Neuronal stem cell (in vitro differentiated cells): ENCODE measurements at regions not wholly inside any gene's neighbourhood (a gene's known extent, or its start where the extent isn't known, plus 50 kb on each side); places are given as distances from the start of the nearest gene placed in this dataset.
"Not testable (repeated sequence)": the region's sequence is repeated elsewhere in the genome, so short reads cannot be mapped to it uniquely, and the experiment has no call there.

Source experiments
- DNase-seq: peaks from one replicate; pipeline ENCODE4 v3.0.0-alpha.2; 2013; ENCODE audit warnings: low spot score
- H2AFZ ChIP-seq: one replicate; pipeline ENCODE4 v1.6.1; 2013; ENCODE audit warnings: mild to moderate bottlenecking, low read length, inconsistent platforms
- H2AK5ac ChIP-seq: 2 replicates; pipeline ENCODE4 v1.6.1; 2013; ENCODE audit warnings: low read depth, mild to moderate bottlenecking, inconsistent platforms, low read length, moderate library complexity, mixed read lengths
- H2BK120ac ChIP-seq: 2 replicates; pipeline ENCODE4 v1.6.1; 2013; ENCODE audit warnings: low read depth, mild to moderate bottlenecking, inconsistent platforms, low read length, moderate library complexity, mixed read lengths
- H2BK12ac ChIP-seq: one replicate; pipeline ENCODE4 v1.6.1; 2013; ENCODE audit warnings: low read length, inconsistent platforms
- H2BK15ac ChIP-seq: 2 replicates; pipeline ENCODE4 v1.6.1; 2013; ENCODE audit warnings: mild to moderate bottlenecking, low read length, inconsistent platforms, mixed read lengths
- H2BK5ac ChIP-seq: one replicate; pipeline ENCODE4 v1.6.1; 2013; ENCODE audit warnings: inconsistent platforms, mild to moderate bottlenecking, low read length, moderate library complexity
- H3K14ac ChIP-seq: one replicate; pipeline ENCODE4 v1.6.1; 2013; ENCODE audit warnings: low read length, inconsistent platforms
- H3K18ac ChIP-seq: 2 replicates; pipeline ENCODE4 v1.6.1; 2013; ENCODE audit warnings: low read length, inconsistent platforms
- H3K23ac ChIP-seq: 2 replicates; pipeline ENCODE4 v1.6.1; 2013; ENCODE audit warnings: low read depth, mild to moderate bottlenecking, mixed read lengths, low read length, inconsistent platforms; ENCODE audit not compliant: poor library complexity
- H3K27ac ChIP-seq: replicated peaks from 3 replicates; pipeline ENCODE4 v1.5.1; 2013; ENCODE audit warnings: low read length, inconsistent platforms
- H3K27me3 ChIP-seq, 3 experiments: 2 replicates each; pipeline ENCODE4 v1.6.1; 2013; ENCODE audit warnings: low read length in 3 of 3, mild to moderate bottlenecking in 2 of 3, inconsistent platforms in 1 of 3, low read depth in 1 of 3, mixed read lengths in 1 of 3, moderate library complexity in 1 of 3; ENCODE audit not compliant: control insufficient read depth in 3 of 3, insufficient read depth in 3 of 3
- H3K36me3 ChIP-seq, 2 donors: replicated peaks in 1 of 2; 2 replicates each; pipeline ENCODE4 v1.6.1; 2013; ENCODE audit warnings: low read length in 2 of 2; ENCODE audit not compliant: control insufficient read depth in 2 of 2, insufficient read depth in 2 of 2
- H3K4ac ChIP-seq: 2 replicates; pipeline ENCODE4 v1.6.1; 2013; ENCODE audit warnings: inconsistent platforms, mild to moderate bottlenecking, low read length, moderate library complexity
- H3K4me1 ChIP-seq, 2 donors: 1 replicate in 1 of 2; 2 replicates in 1 of 2; pipeline ENCODE4 v1.6.1; 2013; ENCODE audit warnings: low read length in 2 of 2, low read depth in 1 of 2; ENCODE audit not compliant: control insufficient read depth in 2 of 2, insufficient read depth in 1 of 2
- H3K4me2 ChIP-seq: one replicate; pipeline ENCODE4 v1.6.1; 2013; ENCODE audit warnings: mild to moderate bottlenecking, low read length, inconsistent platforms; ENCODE audit not compliant: insufficient read depth, poor library complexity, severe bottlenecking
- H3K4me3 ChIP-seq, 2 donors: 2 replicates each; pipeline ENCODE4 v1.5.1; 2013; ENCODE audit warnings: low read length in 2 of 2, mild to moderate bottlenecking in 2 of 2, inconsistent platforms in 1 of 2, moderate library complexity in 1 of 2
- H3K79me1 ChIP-seq: one replicate; pipeline ENCODE4 v1.6.1; 2013; ENCODE audit warnings: low read depth, mild to moderate bottlenecking, inconsistent platforms, low read length, moderate library complexity
- H3K9ac ChIP-seq: one replicate; pipeline ENCODE4 v1.6.1; 2013; ENCODE audit warnings: mild to moderate bottlenecking, low read depth, low read length, inconsistent platforms; ENCODE audit not compliant: poor library complexity
- H3K9me3 ChIP-seq, 2 donors: replicated peaks in 1 of 2; 2 replicates each; pipeline versions ENCODE3 to v1.6.1; 2013; ENCODE audit warnings: low read length in 2 of 2, mild to moderate bottlenecking in 2 of 2, inconsistent platforms in 1 of 2, low read depth in 1 of 2, mixed read lengths in 1 of 2, moderate library complexity in 1 of 2; ENCODE audit not compliant: control insufficient read depth in 2 of 2, insufficient read depth in 1 of 2
- H4K8ac ChIP-seq: one replicate; pipeline ENCODE4 v1.6.1; 2013; ENCODE audit warnings: low read depth, mild to moderate bottlenecking, inconsistent platforms, low read length, moderate library complexity
- H4K91ac ChIP-seq: one replicate; pipeline ENCODE4 v1.6.1; 2013; ENCODE audit warnings: low read length, low read depth, mild to moderate bottlenecking, inconsistent platforms; ENCODE audit not compliant: poor library complexity
- WGBS, 2 donors: extraction: QIAGEN DNeasy Blood & Tissue Kit; methylation state at CpG; one replicate each; pipeline ENCODE4 v1.1.7; 2013; ENCODE audit warnings: missing lambda C conversion rate in 2 of 2, mixed read lengths in 1 of 2; ENCODE audit not compliant: insufficient read length in 2 of 2, insufficient replicate concordance in 1 of 2; ENCODE audit errors: extremely low coverage in 2 of 2; 5-methylcytosine and 5-hydroxymethylcytosine counted together

GRCh38 chr2:193442293-193442692 is 1247.6 kb upstream of the TMEFF2 start:
- Histone ChIP-seq H4K91ac (no peak overlapping the region), H3K4ac (no peak overlapping the region), H2BK12ac (no peak overlapping the region), H3K9me3 (no peaks in the 10 kb centered on the region), H2BK15ac (no peak overlapping the region), H3K79me1 (no peaks in the 10 kb centered on the region), H3K4me2 (no peak overlapping the region), H3K27ac (no peak overlapping the region), H2AK5ac (no peak overlapping the region), H2AFZ (no peak overlapping the region), H3K27me3 (no peaks in the 10 kb centered on the region), H4K8ac (no peak overlapping the region), H3K4me3 (no peak overlapping the region), H3K23ac (no peak overlapping the region), H3K4me1 (no peaks in the 10 kb centered on the region), H3K14ac (no peak overlapping the region), H3K18ac (no peak overlapping the region), H2BK5ac (no peak overlapping the region), H3K36me3 (no peaks in the 10 kb centered on the region), H2BK120ac (no peak overlapping the region), H3K9ac (no peak overlapping the region)
- no CpG with 5 or more reads among the region's 1 CpG for WGBS, 2 donors
- DNase-seq, result no peak

GRCh38 chr2:193428336-193428818 is 1233.6 kb upstream of the TMEFF2 start:
- H2BK5ac ChIP-seq, result no peak overlapping the region
- no CpG with 5 or more reads among the region's 3 CpGs for WGBS, 2 donors
- H3K9ac ChIP-seq, result no peak overlapping the region
- H3K14ac ChIP-seq, result no peak overlapping the region
- H3K4ac ChIP-seq, result no peak overlapping the region
- no peak overlapping the region for H3K4me2 ChIP-seq
- no peak overlapping the region for H2BK15ac ChIP-seq
- H2AK5ac ChIP-seq, result no peak overlapping the region
- H3K27ac ChIP-seq, result no peak overlapping the region
- no peaks in the 10 kb centered on the region for H3K9me3 ChIP-seq
- peak; percentile 6 for DNase-seq
- H2AFZ ChIP-seq, result peak overlapping the region; percentile 34
- no peak overlapping the region for H2BK12ac ChIP-seq
- peaks cover 0 to 3% of the 10 kb centered on the region in 2 donors for H3K4me1 ChIP-seq
- no peak overlapping the region for H3K4me3 ChIP-seq
- H2BK120ac ChIP-seq, result no peak overlapping the region
- no peak overlapping the region for H4K91ac ChIP-seq
- H3K18ac ChIP-seq, result no peak overlapping the region
- H3K23ac ChIP-seq, result no peak overlapping the region
- H3K36me3 ChIP-seq, result no peaks in the 10 kb centered on the region
- H3K27me3 ChIP-seq, result no peaks in the 10 kb centered on the region
- no peaks in the 10 kb centered on the region for H3K79me1 ChIP-seq
- no peak overlapping the region for H4K8ac ChIP-seq

GRCh38 chr2:193412368-193412767 is 1217.6 kb upstream of the TMEFF2 start:
- H2AK5ac ChIP-seq, H4K91ac ChIP-seq, H3K9me3 ChIP-seq, H3K4ac ChIP-seq, H2BK12ac ChIP-seq, H2BK5ac ChIP-seq, H3K4me1 ChIP-seq, H3K9ac ChIP-seq, H4K8ac ChIP-seq, H2BK15ac ChIP-seq, H3K23ac ChIP-seq, H2AFZ ChIP-seq, H3K79me1 ChIP-seq, DNase-seq, H3K27me3 ChIP-seq, H3K18ac ChIP-seq, H3K36me3 ChIP-seq, H3K14ac ChIP-seq, H2BK120ac ChIP-seq, H3K4me3 ChIP-seq, H3K27ac ChIP-seq, H3K4me2 ChIP-seq: not testable (repeated sequence)
- WGBS, 2 donors, result no CpG with 5 or more reads among the region's 5 CpGs

- no peak overlapping the region for H2AFZ ChIP-seq
- no peak overlapping the region for H2BK5ac ChIP-seq
- no peaks in the 10 kb centered on the region for H3K27me3 ChIP-seq
- no peak overlapping the region for H2BK15ac ChIP-seq
- peak; percentile 32 for DNase-seq
- no peak overlapping the region for H3K4ac ChIP-seq
- no CpG with 5 or more reads among the region's 1 CpG for WGBS, 2 donors
- H3K23ac ChIP-seq, result no peak overlapping the region
- H3K4me1 ChIP-seq, result no peaks in the 10 kb centered on the region
- H2AK5ac ChIP-seq, result no peak overlapping the region
- H3K18ac ChIP-seq, result no peak overlapping the region
- no peak overlapping the region for H2BK120ac ChIP-seq
- no peaks in the 10 kb centered on the region for H3K9me3 ChIP-seq
- H2BK12ac ChIP-seq, result no peak overlapping the region
- no peak overlapping the region for H3K4me3 ChIP-seq
- no peak overlapping the region for H3K9ac ChIP-seq
- H3K79me1 ChIP-seq, result no peaks in the 10 kb centered on the region
- no peaks in the 10 kb centered on the region for H3K36me3 ChIP-seq
- H3K14ac ChIP-seq, result no peak overlapping the region
- no peak overlapping the region for H3K4me2 ChIP-seq
- H4K8ac ChIP-seq, result no peak overlapping the region
- no peak overlapping the region for H4K91ac ChIP-seq
- H3K27ac ChIP-seq, result no peak overlapping the region
These were observed 1215.2 kb upstream of the TMEFF2 start for GRCh38 chr2:193409951-193410350.
